ENCODE measurements at regions not wholly inside any gene's neighbourhood (a gene's known extent, or its start where the extent isn't known, plus 50 kb on each side); places are given as distances from the start of the nearest gene placed in this dataset.

GRCh38 chr6:79781916-79782315, 150.8 kb downstream of the SH3BGRL2 start:
- TF ChIP-seq CTCF (IDR thresholded peaks at IDR 0.05; ENCODE audit: borderline replicate concordance, control extremely low read depth, extremely low read depth, insufficient read depth, missing control alignments) = no peak
- in situ Hi-C loops (cut with MboI; ENCODE audit: low sequenced_read_pairs, unreplicated experiment) = no loop called here
- DNase-seq (ENCODE audit: low spot score) = no peak

DNA sequence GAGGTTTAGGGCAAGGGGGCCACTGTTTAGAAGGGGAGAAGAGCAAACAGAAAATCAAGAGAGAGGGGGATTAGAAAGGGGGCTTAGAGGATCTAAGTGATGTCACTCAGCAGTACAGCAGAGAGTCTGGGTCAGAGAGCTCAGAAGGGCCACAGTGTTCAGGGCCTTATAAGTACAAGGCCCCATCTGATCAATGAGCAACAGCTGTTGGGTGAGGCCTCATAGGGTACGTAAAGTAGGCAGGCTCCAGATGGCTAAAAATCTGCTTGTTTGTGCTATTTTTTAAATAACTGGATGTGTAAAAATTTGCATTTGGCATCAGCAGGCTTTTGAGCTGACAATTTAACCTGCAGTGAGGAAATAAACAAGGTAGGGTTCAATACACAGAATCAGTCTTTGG, 149.8 kb downstream of the SH3BGRL2 start:
- in situ Hi-C loops (cut with MboI; ENCODE audit: low sequenced_read_pairs, unreplicated experiment) = no loop called here
- no peak for DNase-seq (ENCODE audit: low spot score)

DNA sequence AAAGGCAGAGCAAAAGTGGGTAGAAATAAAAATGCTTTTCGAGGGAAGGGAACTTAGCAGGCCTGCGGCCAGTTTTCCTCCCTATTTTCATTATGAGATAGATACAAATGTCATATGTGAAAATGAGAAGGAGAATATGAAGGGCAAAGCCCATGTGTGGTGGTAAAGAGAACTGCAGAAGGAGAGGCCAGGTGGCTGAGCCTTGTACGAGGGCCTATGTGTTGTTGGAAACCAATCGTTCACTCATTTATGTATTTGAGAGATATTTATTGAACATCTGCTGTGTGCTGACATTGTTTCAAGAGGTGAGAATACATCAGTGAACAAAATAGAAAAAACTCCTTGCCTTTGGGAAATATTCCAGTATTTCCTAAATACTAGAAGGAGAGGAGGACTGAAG, 147.7 kb downstream of the SH3BGRL2 start:
- in situ Hi-C loops (cut with MboI; ENCODE audit: low sequenced_read_pairs, unreplicated experiment) = no loop called here
- no peak for DNase-seq (ENCODE audit: low spot score)
- TF ChIP-seq CTCF (IDR thresholded peaks at IDR 0.05; ENCODE audit: borderline replicate concordance, control extremely low read depth, extremely low read depth, insufficient read depth, missing control alignments) = no peak

More for the DNA sequence above, 149.8 kb downstream of the SH3BGRL2 start:
- TF ChIP-seq CTCF (IDR thresholded peaks at IDR 0.05; ENCODE audit: borderline replicate concordance, control extremely low read depth, extremely low read depth, insufficient read depth, missing control alignments) = no peak

GRCh38 chr6:79777713-79778579, 146.8 kb downstream of the SH3BGRL2 start:
- DNase-seq (ENCODE audit: low spot score) = peak; percentile 93
- in situ Hi-C loops (cut with MboI; ENCODE audit: low sequenced_read_pairs, unreplicated experiment) = no loop called here
- TF ChIP-seq CTCF (IDR thresholded peaks at IDR 0.05; ENCODE audit: borderline replicate concordance, control extremely low read depth, extremely low read depth, insufficient read depth, missing control alignments) = peak; percentile 99

DNA sequence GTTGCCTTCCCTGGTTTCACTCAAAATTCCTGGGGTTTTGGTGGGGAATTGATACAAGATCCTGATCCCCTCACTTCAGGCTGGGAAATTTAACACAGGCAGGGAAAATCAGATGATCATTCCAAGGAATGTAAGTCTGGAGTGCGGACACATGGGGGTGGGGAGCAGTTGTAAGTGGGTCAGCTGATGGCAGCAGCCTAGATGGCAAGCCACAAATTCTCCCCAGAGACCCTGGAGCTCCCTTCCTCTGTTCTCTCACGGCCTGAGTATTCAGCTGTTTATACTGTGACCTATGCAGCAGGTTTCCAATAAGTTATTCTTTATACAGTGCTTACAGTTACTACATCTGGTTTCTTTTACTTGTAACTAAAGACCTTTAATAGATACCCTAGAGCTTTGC, 144.9 kb downstream of the SH3BGRL2 start:
- no peak for TF ChIP-seq CTCF (IDR thresholded peaks at IDR 0.05; ENCODE audit: borderline replicate concordance, control extremely low read depth, extremely low read depth, insufficient read depth, missing control alignments)
- in situ Hi-C loops (cut with MboI; ENCODE audit: low sequenced_read_pairs, unreplicated experiment) = no loop called here
- DNase-seq (ENCODE audit: low spot score) = no peak

DNA sequence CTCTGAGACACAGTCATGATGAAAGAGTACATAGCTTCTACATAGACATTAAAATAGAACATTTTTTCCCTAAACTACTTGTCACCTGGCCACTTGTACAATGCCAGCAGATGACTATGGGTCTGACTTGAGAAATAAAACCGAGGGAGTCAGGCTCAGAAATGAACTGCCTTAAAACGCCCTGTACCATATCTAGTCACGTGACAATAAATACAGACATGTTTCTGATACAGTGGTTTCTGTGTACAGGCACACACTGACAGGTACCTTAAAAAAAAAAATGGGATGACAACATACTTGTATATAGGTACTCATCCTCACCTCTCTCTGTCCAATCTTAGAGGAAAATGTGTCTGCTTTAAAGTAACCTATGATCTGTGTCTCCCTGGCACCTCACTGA, 144.1 kb downstream of the SH3BGRL2 start:
- in situ Hi-C loops (cut with MboI; ENCODE audit: low sequenced_read_pairs, unreplicated experiment) = no loop called here
- TF ChIP-seq CTCF (IDR thresholded peaks at IDR 0.05; ENCODE audit: borderline replicate concordance, control extremely low read depth, extremely low read depth, insufficient read depth, missing control alignments) = no peak

More for the DNA sequence above, 144.1 kb downstream of the SH3BGRL2 start:
- DNase-seq (ENCODE audit: low spot score) = no peak
